DND-41 (cell line): ENCODE measurements at regions not wholly inside any gene's neighbourhood (a gene's known extent, or its start where the extent isn't known, plus 50 kb on each side); places are given as distances from the start of the nearest gene placed in this dataset.
A peak's percentile ranks its signal among the peaks of the same experiment; 100 is the strongest.

ENCODE experiments used
- ATAC-seq: fragments of 200-7000 bp; cut with Tn5 transposase; 3 replicates; pipeline ENCODE4 v1.9.1; 2021; ENCODE audit warnings: low read depth; ENCODE audit not compliant: insufficient read depth
- DNase-seq: peaks from one replicate; pipeline ENCODE4 v3.0.0-alpha.2; 2020
- H2AFZ ChIP-seq: 2 replicates; pipeline ENCODE4 v1.6.0; 2012; ENCODE audit warnings: low read depth, low read length
- H3K27ac ChIP-seq: 2 replicates; pipeline ENCODE4 v1.5.1; 2012; ENCODE audit warnings: low read length, inconsistent platforms
- H3K27me3 ChIP-seq: fragments of 200-600 bp; sonication (generic); 2 replicates; pipeline ENCODE4 v1.6.0; 2012; ENCODE audit warnings: low read length, mild to moderate bottlenecking, inconsistent platforms; ENCODE audit not compliant: insufficient read depth, poor library complexity
- H3K36me3 ChIP-seq: 2 replicates; pipeline ENCODE4 v1.5.1; 2012; ENCODE audit warnings: low read length, inconsistent platforms; ENCODE audit not compliant: insufficient read depth
- H3K4me1 ChIP-seq: 2 replicates; pipeline ENCODE4 v1.5.1; 2012; ENCODE audit warnings: mild to moderate bottlenecking, low read length; ENCODE audit not compliant: insufficient read depth
- H3K4me2 ChIP-seq: 2 replicates; pipeline ENCODE4 v1.6.0; 2012; ENCODE audit warnings: mild to moderate bottlenecking, moderate library complexity, low read length, inconsistent platforms; ENCODE audit not compliant: insufficient read depth
- H3K4me3 ChIP-seq, 2 experiments: fragments of 200-600 bp in 1 of 2; shearing (Covaris generic) in 1 of 2; 2 replicates each; pipeline ENCODE4 v1.5.1; 2012 to 2016; ENCODE audit warnings: inconsistent platforms in 2 of 2, low read length in 2 of 2, mild to moderate bottlenecking in 2 of 2, low read depth in 1 of 2, moderate library complexity in 1 of 2
- H3K79me2 ChIP-seq: 2 replicates; pipeline ENCODE4 v1.6.0; 2012; ENCODE audit warnings: low read length, inconsistent platforms; ENCODE audit not compliant: insufficient read depth
- H3K9ac ChIP-seq: 2 replicates; pipeline ENCODE4 v1.6.0; 2012; ENCODE audit warnings: low read depth, mild to moderate bottlenecking, inconsistent platforms, low read length, moderate library complexity
- H3K9me3 ChIP-seq: 2 replicates; pipeline ENCODE4 v1.5.1; 2012; ENCODE audit warnings: low read length, moderate library complexity, mild to moderate bottlenecking, inconsistent platforms; ENCODE audit not compliant: insufficient read depth, severe bottlenecking
- H4K20me1 ChIP-seq: 2 replicates; pipeline ENCODE4 v1.6.0; 2012; ENCODE audit warnings: low read length; ENCODE audit not compliant: insufficient read depth
- CTCF ChIP-seq: IDR thresholded peaks from 2 replicates; pipeline ENCODE4 v1.5.1; 2012; ENCODE audit warnings: borderline replicate concordance, low read length, moderate library complexity, mild to moderate bottlenecking; ENCODE audit not compliant: poor library complexity, severe bottlenecking; ENCODE audit errors: extremely low read depth
- EZH2 ChIP-seq: IDR thresholded peaks from 3 replicates; pipeline ENCODE4 v1.6.1; 2012; ENCODE audit warnings: borderline replicate concordance, low read depth, mild to moderate bottlenecking, moderate library complexity, low read length, inconsistent platforms; ENCODE audit not compliant: severe bottlenecking

DNA sequence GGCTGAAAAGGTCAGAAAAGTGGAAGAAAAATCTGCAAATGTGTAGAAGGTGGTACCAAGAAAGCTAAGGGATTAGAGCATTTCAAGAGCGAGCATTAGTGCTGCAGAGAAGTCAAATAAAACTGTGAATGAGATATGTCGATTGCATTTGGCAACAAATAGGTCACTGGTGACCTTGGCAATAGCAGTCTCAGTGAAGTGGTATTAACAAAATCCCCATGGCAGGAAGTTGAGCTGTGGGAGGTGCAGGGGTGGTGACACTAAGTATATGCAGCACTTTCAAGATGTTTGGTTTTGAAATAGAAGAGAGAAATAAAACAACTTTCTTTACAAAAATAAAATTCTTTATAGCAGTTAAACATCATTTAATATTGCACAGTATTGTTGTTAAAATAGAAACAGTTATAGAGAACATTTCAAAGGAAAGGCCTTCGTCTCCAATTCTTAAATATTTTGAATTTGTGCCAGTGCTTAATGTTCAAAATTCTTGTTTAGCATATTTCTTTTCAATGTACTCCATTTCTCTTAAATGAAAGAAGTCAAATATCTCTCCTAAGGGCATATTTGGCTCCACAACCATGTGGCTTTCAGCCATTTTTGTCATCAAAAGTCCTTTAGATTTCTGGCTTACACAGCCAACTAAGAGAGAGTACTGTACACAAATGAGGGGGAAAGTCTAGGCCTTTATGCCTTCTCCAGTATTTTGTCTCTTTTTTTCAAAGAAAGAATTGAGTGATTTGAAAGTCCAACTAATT, 443.0 kb upstream of the MMADHC start:
- Histone ChIP-seq H3K27ac (no peak overlapping the region), H3K4me1 (no peaks in the 10 kb centered on the region), H4K20me1 (no peaks in the 10 kb centered on the region), H3K9me3 (no peaks in the 10 kb centered on the region), H3K36me3 (no peaks in the 10 kb centered on the region), H3K9ac (no peak overlapping the region), H3K79me2 (no peaks in the 10 kb centered on the region), H3K4me3 (no peak overlapping the region), H2AFZ (0 out of 2 replicates have a peak overlapping the region, but pooled peaks have one; percentile 25), H3K4me2 (no peak overlapping the region), H3K27me3 (no peaks in the 10 kb centered on the region)
- TF ChIP-seq CTCF (no peak), EZH2 (no peak)
- ATAC-seq (no peak), DNase-seq (peak; percentile 5)

GRCh38 chr2:150028322-150028721, 440.7 kb upstream of the MMADHC start:
- no peak overlapping the region for H3K4me2 ChIP-seq
- ATAC-seq, result no peak
- no peaks in the 10 kb centered on the region for H4K20me1 ChIP-seq
- no peaks in the 10 kb centered on the region for H3K9me3 ChIP-seq
- H3K4me3 ChIP-seq, result no peak overlapping the region
- H3K4me1 ChIP-seq, result no peaks in the 10 kb centered on the region
- H3K9ac ChIP-seq, result no peak overlapping the region
- no peak for DNase-seq
- H3K27me3 ChIP-seq, result no peaks in the 10 kb centered on the region
- TF ChIP-seq EZH2 (no peak), CTCF (no peak)
- no peaks in the 10 kb centered on the region for H3K36me3 ChIP-seq
- no peaks in the 10 kb centered on the region for H3K79me2 ChIP-seq
- H3K27ac ChIP-seq, result no peak overlapping the region
- no peak overlapping the region for H2AFZ ChIP-seq

GRCh38 chr2:150027164-150027563, 439.6 kb upstream of the MMADHC start:
- no peaks in the 10 kb centered on the region for H3K4me1 ChIP-seq
- no peaks in the 10 kb centered on the region for H4K20me1 ChIP-seq
- H3K9ac ChIP-seq, result no peak overlapping the region
- H3K27ac ChIP-seq, result no peak overlapping the region
- no peak for ATAC-seq
- TF ChIP-seq CTCF, result no peak
- TF ChIP-seq EZH2, result no peak
- H3K4me3 ChIP-seq, result no peak overlapping the region
- no peak overlapping the region for H3K4me2 ChIP-seq
- no peak for DNase-seq
- H2AFZ ChIP-seq, result no peak overlapping the region
- H3K9me3 ChIP-seq, result no peaks in the 10 kb centered on the region
- no peaks in the 10 kb centered on the region for H3K27me3 ChIP-seq
- no peaks in the 10 kb centered on the region for H3K36me3 ChIP-seq
- H3K79me2 ChIP-seq, result no peaks in the 10 kb centered on the region
